ENCODE measurements at regions not wholly inside any gene's neighbourhood (a gene's known extent, or its start where the extent isn't known, plus 50 kb on each side); places are given as distances from the start of the nearest gene placed in this dataset.

GRCh38 chr15:95930659-95931375 is 399.7 kb upstream of the NR2F2 start:
- FAIRE-seq (no peak), DNase-seq (ENCODE audit: low spot score in 2 of 2) (no peak)

- DNase-seq (ENCODE audit: low spot score in 2 of 2) (no peak), FAIRE-seq (no peak)
Observed at GRCh38 chr15:95931619-95932018, 398.9 kb upstream of the NR2F2 start.

- DNase-seq (ENCODE audit: low spot score in 2 of 2) (no peak), FAIRE-seq (no peak)
Observed at GRCh38 chr15:95932141-95932540, 398.4 kb upstream of the NR2F2 start.

GRCh38 chr15:95932676-95933075 is 397.8 kb upstream of the NR2F2 start:
- no peak for FAIRE-seq
- DNase-seq (ENCODE audit: low spot score in 2 of 2): no peak

GRCh38 chr15:95935852-95936251 is 394.6 kb upstream of the NR2F2 start:
- DNase-seq (ENCODE audit: low spot score in 2 of 2) (no peak), FAIRE-seq (no peak)

GRCh38 chr15:95937128-95937528 is 393.4 kb upstream of the NR2F2 start:
- FAIRE-seq (no peak), DNase-seq (ENCODE audit: low spot score in 2 of 2) (no peak)

GRCh38 chr15:95940431-95940985 is 390.0 kb upstream of the NR2F2 start:
- FAIRE-seq: no peak

GRCh38 chr15:95944193-95944592 is 386.3 kb upstream of the NR2F2 start:
- DNase-seq (ENCODE audit: low spot score in 2 of 2) (no peak), FAIRE-seq (no peak)

More at GRCh38 chr15:95940431-95940985, 390.0 kb upstream of the NR2F2 start:
- no peak for DNase-seq (ENCODE audit: low spot score in 2 of 2)

GRCh38 chr15:95944661-95945255 is 385.7 kb upstream of the NR2F2 start:
- DNase-seq (ENCODE audit: low spot score in 2 of 2) (no peak), FAIRE-seq (no peak)

GRCh38 chr15:95946241-95946640 is 384.3 kb upstream of the NR2F2 start:
- FAIRE-seq: no peak
- no peak for DNase-seq (ENCODE audit: low spot score in 2 of 2)

- DNase-seq (ENCODE audit: low spot score in 2 of 2): no peak
- FAIRE-seq: no peak
Observed at GRCh38 chr15:95946926-95947325, 383.6 kb upstream of the NR2F2 start.

GRCh38 chr15:95948411-95948810 is 382.1 kb upstream of the NR2F2 start:
- no peak for DNase-seq (ENCODE audit: low spot score in 2 of 2)
- no peak for FAIRE-seq

- no peak for FAIRE-seq
- DNase-seq (ENCODE audit: low spot score in 2 of 2): no peak
Observed at GRCh38 chr15:95953032-95953431, 377.5 kb upstream of the NR2F2 start.

- FAIRE-seq: no peak
Observed at GRCh38 chr15:95957861-95958260, 372.6 kb upstream of the NR2F2 start.

GRCh38 chr15:95958382-95958781 is 372.1 kb upstream of the NR2F2 start:
- FAIRE-seq: no peak

More at GRCh38 chr15:95957861-95958260, 372.6 kb upstream of the NR2F2 start:
- no peak for DNase-seq (ENCODE audit: low spot score in 2 of 2)

GRCh38 chr15:95968856-95969255 is 361.6 kb upstream of the NR2F2 start:
- FAIRE-seq: no peak

More at GRCh38 chr15:95958382-95958781, 372.1 kb upstream of the NR2F2 start:
- DNase-seq (ENCODE audit: low spot score in 2 of 2): no peak

GRCh38 chr15:95970326-95970725 is 360.2 kb upstream of the NR2F2 start:
- DNase-seq (ENCODE audit: low spot score in 2 of 2): no peak
- FAIRE-seq: no peak

More at GRCh38 chr15:95968856-95969255, 361.6 kb upstream of the NR2F2 start:
- no peak for DNase-seq (ENCODE audit: low spot score in 2 of 2)

GRCh38 chr15:95972041-95972553 is 358.4 kb upstream of the NR2F2 start:
- DNase-seq (ENCODE audit: low spot score in 2 of 2): no peak
- FAIRE-seq: no peak

GRCh38 chr15:95972812-95973211 is 357.7 kb upstream of the NR2F2 start:
- FAIRE-seq (no peak), DNase-seq (ENCODE audit: low spot score in 2 of 2) (no peak)

GRCh38 chr15:95973566-95974256 is 356.8 kb upstream of the NR2F2 start:
- no peak for FAIRE-seq
- no peak for DNase-seq (ENCODE audit: low spot score in 2 of 2)

- DNase-seq (ENCODE audit: low spot score in 2 of 2) (no peak), FAIRE-seq (no peak)
Observed at GRCh38 chr15:95975212-95975611, 355.3 kb upstream of the NR2F2 start.
